HG03521 (cell line): ENCODE measurements at regions not wholly inside any gene's neighbourhood (a gene's known extent, or its start where the extent isn't known, plus 50 kb on each side); places are given as distances from the start of the nearest gene placed in this dataset.

ENCODE experiments used
- ATAC-seq: cut with Tn5 transposase; IDR thresholded peaks from one replicate; pipeline ENCODE4 v1.9.1; 2021; ENCODE audit warnings: mild to moderate bottlenecking, moderate library complexity; ENCODE audit not compliant: unreplicated experiment

- ATAC-seq, result no peak
These were observed 539.7 kb downstream of the ACTL7B start for GRCh38 chr9:108316066-108316465.

GRCh38 chr9:108311745-108312144 is 544.0 kb downstream of the ACTL7B start:
- ATAC-seq, result no peak

GRCh38 chr9:108310202-108310601 is 545.6 kb downstream of the ACTL7B start:
- no peak for ATAC-seq

GRCh38 chr9:108300306-108301287 is 555.2 kb downstream of the ACTL7B start:
- ATAC-seq, result no peak

- ATAC-seq, result no peak
These were observed 558.7 kb downstream of the ACTL7B start for GRCh38 chr9:108297073-108297472.

- no peak for ATAC-seq
These were observed 559.7 kb downstream of the ACTL7B start for GRCh38 chr9:108296056-108296455.

- no peak for ATAC-seq
These were observed 564.2 kb downstream of the ACTL7B start for GRCh38 chr9:108291586-108291932.

- ATAC-seq, result no peak
These were observed 564.8 kb downstream of the ACTL7B start for GRCh38 chr9:108290839-108291585.

- ATAC-seq, result no peak
These were observed 569.1 kb downstream of the ACTL7B start for GRCh38 chr9:108286638-108287206.

- no peak for ATAC-seq
These were observed 572.1 kb downstream of the ACTL7B start for GRCh38 chr9:108283696-108284095.

GRCh38 chr9:108282872-108283271 is 572.9 kb downstream of the ACTL7B start:
- ATAC-seq, result no peak

- no peak for ATAC-seq
These were observed 574.1 kb downstream of the ACTL7B start for GRCh38 chr9:108281696-108282095.

- ATAC-seq, result no peak
These were observed 577.4 kb downstream of the ACTL7B start for GRCh38 chr9:108278341-108278740.

GRCh38 chr9:108277216-108277615 is 578.6 kb downstream of the ACTL7B start:
- no peak for ATAC-seq

- ATAC-seq, result no peak
These were observed 579.9 kb downstream of the ACTL7B start for GRCh38 chr9:108275906-108276305.

- ATAC-seq, result no peak
These were observed 580.8 kb downstream of the ACTL7B start for GRCh38 chr9:108274971-108275370.

- no peak for ATAC-seq
These were observed 581.8 kb downstream of the ACTL7B start for GRCh38 chr9:108273988-108274387.

- no peak for ATAC-seq
These were observed 583.4 kb downstream of the ACTL7B start for GRCh38 chr9:108272349-108272899.

GRCh38 chr9:108271646-108272348 is 584.0 kb downstream of the ACTL7B start:
- no peak for ATAC-seq

GRCh38 chr9:108271236-108271635 is 584.5 kb downstream of the ACTL7B start:
- ATAC-seq, result no peak

- no peak for ATAC-seq
These were observed 585.2 kb downstream of the ACTL7B start for GRCh38 chr9:108270561-108270960.
